ENCODE measurements at regions not wholly inside any gene's neighbourhood (a gene's known extent, or its start where the extent isn't known, plus 50 kb on each side); places are given as distances from the start of the nearest gene placed in this dataset.

GRCh38 chr6:129778793-129779192 lies 68.8 kb upstream of the ARHGAP18 start:
- Mint-ChIP-seq H3K27ac (no peak overlapping the region), H3K4me1 (ENCODE audit: low read depth) (peaks cover 19% of the 10 kb centered on the region), H3K27me3 (no peaks in the 10 kb centered on the region), H3K36me3 (ENCODE audit: low read depth) (no peaks in the 10 kb centered on the region), H3K9me3 (peaks cover 13% of the 10 kb centered on the region), H3K4me3 (no peak overlapping the region)
- intact Hi-C loops (cut with micrococcal nuclease), result no loop called here

GRCh38 chr6:129777371-129777770 lies 67.4 kb upstream of the ARHGAP18 start:
- H3K27me3 Mint-ChIP-seq, result peaks cover 3% of the 10 kb centered on the region
- no peaks in the 10 kb centered on the region for H3K36me3 Mint-ChIP-seq (ENCODE audit: low read depth)
- intact Hi-C loops (cut with micrococcal nuclease), result no loop called here
- H3K9me3 Mint-ChIP-seq, result peaks cover 13% of the 10 kb centered on the region
- H3K4me1 Mint-ChIP-seq (ENCODE audit: low read depth), result peaks cover 25% of the 10 kb centered on the region
- no peak overlapping the region for H3K4me3 Mint-ChIP-seq
- H3K27ac Mint-ChIP-seq, result no peak overlapping the region

- Mint-ChIP-seq H3K27ac (no peak overlapping the region), H3K27me3 (peaks cover 7% of the 10 kb centered on the region), H3K36me3 (ENCODE audit: low read depth) (no peaks in the 10 kb centered on the region), H3K9me3 (peaks cover 13% of the 10 kb centered on the region), H3K4me3 (no peak overlapping the region), H3K4me1 (ENCODE audit: low read depth) (peaks cover 25% of the 10 kb centered on the region)
- intact Hi-C loops (cut with micrococcal nuclease), result no loop called here
Measured at GRCh38 chr6:129776542-129777330, 66.8 kb upstream of the ARHGAP18 start.

- Mint-ChIP-seq H3K27ac (no peak overlapping the region), H3K4me3 (no peak overlapping the region), H3K4me1 (ENCODE audit: low read depth) (peaks cover 25% of the 10 kb centered on the region), H3K36me3 (ENCODE audit: low read depth) (no peaks in the 10 kb centered on the region), H3K9me3 (peaks cover 13% of the 10 kb centered on the region), H3K27me3 (peaks cover 20% of the 10 kb centered on the region)
- intact Hi-C loops (cut with micrococcal nuclease), result no loop called here
Measured at GRCh38 chr6:129774697-129775447, 64.9 kb upstream of the ARHGAP18 start.

- Mint-ChIP-seq H3K9me3 (peaks cover under 1% of the 10 kb centered on the region), H3K27me3 (peaks cover 28% of the 10 kb centered on the region), H3K27ac (peak overlapping the region; percentile 18), H3K4me3 (no peak overlapping the region), H3K36me3 (ENCODE audit: low read depth) (no peaks in the 10 kb centered on the region), H3K4me1 (ENCODE audit: low read depth) (peaks cover 25% of the 10 kb centered on the region)
- intact Hi-C loops (cut with micrococcal nuclease), result no loop called here
Measured at GRCh38 chr6:129773304-129773703, 63.3 kb upstream of the ARHGAP18 start.

- intact Hi-C loops (cut with micrococcal nuclease), result no loop called here
- Mint-ChIP-seq H3K27me3 (peaks cover 42% of the 10 kb centered on the region), H3K36me3 (ENCODE audit: low read depth) (no peaks in the 10 kb centered on the region), H3K27ac (no peak overlapping the region), H3K9me3 (no peaks in the 10 kb centered on the region), H3K4me1 (ENCODE audit: low read depth) (peaks cover 19% of the 10 kb centered on the region), H3K4me3 (no peak overlapping the region)
Measured at GRCh38 chr6:129771678-129772077, 61.7 kb upstream of the ARHGAP18 start.

DNA sequence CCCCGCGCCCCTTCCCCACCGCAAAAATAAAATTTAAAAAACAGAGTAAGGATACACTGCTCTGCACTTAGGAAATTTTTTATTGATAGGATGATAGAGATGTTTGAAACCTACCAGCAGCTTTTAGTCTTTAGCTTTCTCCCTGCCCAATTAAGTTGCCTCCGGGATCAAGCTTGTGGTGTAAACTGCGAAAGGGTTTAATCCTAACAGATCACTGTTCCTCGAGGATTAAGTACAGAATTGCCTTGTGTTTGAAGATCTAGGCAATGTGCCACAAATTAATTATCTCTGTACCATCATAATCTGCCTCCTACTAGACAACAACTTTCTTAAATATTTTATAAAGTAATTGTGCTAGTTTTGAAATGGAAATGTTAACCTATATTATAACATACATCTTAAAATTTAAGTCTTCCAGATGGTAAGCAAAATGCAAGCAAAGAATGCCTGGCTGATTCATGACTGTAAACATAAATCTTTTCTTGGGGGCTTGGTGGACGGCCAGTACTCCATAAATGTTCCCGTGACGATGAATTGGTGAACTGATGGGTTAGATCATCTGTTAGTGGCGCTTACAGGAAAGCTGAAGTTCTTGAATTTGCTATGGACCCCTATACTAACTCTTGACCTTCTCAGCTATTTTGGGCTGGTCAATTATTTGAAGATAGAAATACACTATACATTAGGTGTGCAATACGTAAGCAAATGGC lies 58.0 kb upstream of the ARHGAP18 start:
- Mint-ChIP-seq H3K4me3 (no peak overlapping the region), H3K27me3 (peaks cover 70% of the 10 kb centered on the region)
- intact Hi-C loops (cut with micrococcal nuclease), result loop anchor here (10.0 kb wide), 1 partner anchor 247 kb away; the partner anchor contains the start of gene L3MBTL3

DNA sequence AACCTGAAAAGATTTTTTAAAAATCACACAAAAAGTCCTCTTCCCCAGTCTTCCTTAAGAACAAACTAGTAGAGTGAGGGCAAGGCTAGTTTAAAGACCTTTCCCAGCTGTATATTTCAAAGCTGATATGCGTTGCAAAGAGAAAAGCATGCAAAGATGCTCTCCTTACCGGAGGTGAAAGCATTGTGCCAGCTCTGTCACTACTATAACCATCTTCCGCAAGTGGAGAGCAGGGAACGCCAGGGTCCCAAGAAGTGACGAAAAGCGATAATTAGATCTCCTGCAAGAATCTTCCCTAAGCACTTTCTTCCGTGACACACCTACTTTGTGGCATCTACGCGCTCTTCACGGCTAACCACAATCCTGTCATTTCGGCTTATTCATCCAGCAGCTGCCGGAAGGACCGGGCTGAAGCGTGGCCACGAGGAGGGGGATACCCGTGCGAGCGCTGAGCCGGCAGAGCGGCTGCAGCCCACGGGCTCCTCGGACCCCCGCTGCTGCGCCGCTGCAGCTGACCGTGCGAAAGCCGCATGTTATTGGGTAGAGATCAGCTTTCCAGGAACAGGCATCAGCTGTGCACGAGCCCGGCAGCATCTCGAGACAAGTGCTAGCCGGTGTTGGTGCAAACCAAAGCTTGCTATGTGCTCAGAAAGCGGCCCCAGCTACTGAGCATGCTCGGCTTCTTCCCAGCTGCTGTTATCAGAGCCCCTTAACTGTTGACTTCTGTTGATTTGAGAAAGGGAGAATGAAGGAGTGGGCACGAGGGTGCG lies 57.2 kb upstream of the ARHGAP18 start:
- H3K4me1 Mint-ChIP-seq (ENCODE audit: low read depth), result peaks cover 17% of the 10 kb centered on the region
- H3K36me3 Mint-ChIP-seq (ENCODE audit: low read depth), result no peaks in the 10 kb centered on the region
- peaks cover 70% of the 10 kb centered on the region for H3K27me3 Mint-ChIP-seq
- no peaks in the 10 kb centered on the region for H3K9me3 Mint-ChIP-seq
- H3K27ac Mint-ChIP-seq, result no peak overlapping the region
- intact Hi-C loops (cut with micrococcal nuclease), result loop anchor here (10.0 kb wide), 1 partner anchor 248 kb away; the partner anchor contains the start of gene L3MBTL3
- H3K4me3 Mint-ChIP-seq, result peak overlapping the region; percentile 71

More for the DNA sequence above, 58.0 kb upstream of the ARHGAP18 start:
- Mint-ChIP-seq H3K27ac (no peak overlapping the region), H3K9me3 (no peaks in the 10 kb centered on the region), H3K4me1 (ENCODE audit: low read depth) (peaks cover 19% of the 10 kb centered on the region), H3K36me3 (ENCODE audit: low read depth) (no peaks in the 10 kb centered on the region)

- Mint-ChIP-seq H3K4me1 (ENCODE audit: low read depth) (peaks cover 17% of the 10 kb centered on the region), H3K4me3 (no peak overlapping the region), H3K27me3 (peaks cover 60% of the 10 kb centered on the region), H3K36me3 (ENCODE audit: low read depth) (no peaks in the 10 kb centered on the region), H3K9me3 (no peaks in the 10 kb centered on the region), H3K27ac (no peak overlapping the region)
- intact Hi-C loops (cut with micrococcal nuclease), result loop anchor here (10.0 kb wide), 1 partner anchor 250 kb away; the partner anchor contains the start of gene L3MBTL3
Measured at GRCh38 chr6:129764761-129765407, 54.9 kb upstream of the ARHGAP18 start.

DNA sequence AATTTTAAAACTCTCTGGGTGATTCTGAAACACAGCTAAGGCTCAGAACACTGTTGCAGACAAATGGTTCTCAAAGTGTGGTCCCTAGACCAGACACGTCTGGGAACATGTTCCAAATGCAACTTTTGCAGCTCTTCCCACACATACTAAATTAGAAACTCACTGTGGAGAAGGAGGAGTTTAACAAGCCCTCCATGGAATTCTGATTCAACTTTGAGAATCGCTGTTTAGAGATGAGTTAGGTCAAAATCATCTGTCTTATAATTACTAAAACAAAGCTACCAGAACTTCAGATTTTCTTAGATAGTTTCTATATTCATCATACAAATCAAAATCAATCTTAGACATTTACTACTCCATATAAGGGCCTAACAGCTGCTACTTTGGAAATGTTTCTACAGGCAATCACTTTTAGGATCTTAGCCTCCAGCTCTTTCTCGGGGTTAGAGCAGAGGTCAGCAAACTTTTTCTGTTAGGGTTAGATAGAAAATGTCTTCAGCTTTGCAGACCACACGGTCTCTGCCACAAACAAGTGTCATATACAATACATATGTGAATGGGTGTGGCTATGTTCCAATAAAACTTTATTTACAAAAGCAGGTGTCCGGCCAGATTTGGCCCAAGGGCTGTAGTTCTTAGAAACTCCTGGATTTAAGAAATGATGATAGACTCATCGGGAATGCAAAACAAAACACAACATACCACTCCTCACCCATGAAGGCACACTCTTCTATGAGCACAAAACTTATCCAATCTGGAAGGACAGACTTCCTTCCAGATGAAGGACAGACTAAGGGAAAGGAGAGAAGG lies 50.0 kb upstream of the ARHGAP18 start:
- H3K9me3 Mint-ChIP-seq, result no peaks in the 10 kb centered on the region
- H3K4me3 Mint-ChIP-seq, result no peak overlapping the region
- H3K27ac Mint-ChIP-seq, result no peak overlapping the region
- no peaks in the 10 kb centered on the region for H3K36me3 Mint-ChIP-seq (ENCODE audit: low read depth)
- H3K27me3 Mint-ChIP-seq, result peaks cover 23% of the 10 kb centered on the region
- intact Hi-C loops (cut with micrococcal nuclease), result loop anchor here (10.0 kb wide), 1 partner anchor 255 kb away; the partner anchor contains the start of gene L3MBTL3
- H3K4me1 Mint-ChIP-seq (ENCODE audit: low read depth), result peaks cover 7% of the 10 kb centered on the region
